ENCODE measurements at regions not wholly inside any gene's neighbourhood (a gene's known extent, or its start where the extent isn't known, plus 50 kb on each side); places are given as distances from the start of the nearest gene placed in this dataset.

- Histone ChIP-seq H3K9me3 (ENCODE audit: control insufficient read depth, insufficient read depth, low read length) (no peaks in the 10 kb centered on the region), H3K9ac (ENCODE audit: low read depth, low read length) (no peak overlapping the region), H3K4me1 (ENCODE audit: control insufficient read depth, insufficient read depth, low read length) (peaks cover 12% of the 10 kb centered on the region), H3K27me3 (ENCODE audit: control insufficient read depth, insufficient read depth, low read length) (peaks cover 15% of the 10 kb centered on the region), H3K27ac (ENCODE audit: low read depth, low read length) (peak overlapping the region; percentile 91), H3K36me3 (ENCODE audit: control insufficient read depth, insufficient read depth, low read length) (no peaks in the 10 kb centered on the region), H3K4me3 (ENCODE audit: low read depth, low read length) (no peak overlapping the region)
Observed at GRCh38 chr20:46814366-46815232, 80.0 kb upstream of the EYA2 start.

DNA sequence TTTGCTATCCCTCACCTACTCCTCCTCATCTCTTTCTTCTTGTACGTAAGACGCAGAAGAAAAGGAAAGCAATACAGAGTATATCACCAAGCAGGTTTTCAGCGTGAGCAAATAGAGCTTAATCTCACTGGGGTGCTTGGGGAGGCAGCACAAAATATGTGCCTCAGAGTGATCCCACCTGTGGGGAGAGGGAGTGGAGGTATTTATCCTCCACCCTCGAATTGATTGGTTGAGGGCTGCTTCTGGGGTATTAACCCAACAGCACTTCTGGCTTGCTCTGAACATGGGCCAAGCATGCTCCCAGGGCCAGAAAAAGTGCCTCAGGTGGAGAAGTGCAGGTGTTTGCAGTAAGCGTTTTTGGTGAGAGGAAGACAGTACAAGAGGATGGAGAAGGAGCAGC, 78.5 kb upstream of the EYA2 start:
- Histone ChIP-seq H3K27ac (ENCODE audit: low read depth, low read length) (no peak overlapping the region), H3K4me3 (ENCODE audit: low read depth, low read length) (no peak overlapping the region), H3K27me3 (ENCODE audit: control insufficient read depth, insufficient read depth, low read length) (peaks cover 10% of the 10 kb centered on the region), H3K9ac (ENCODE audit: low read depth, low read length) (no peak overlapping the region), H3K4me1 (ENCODE audit: control insufficient read depth, insufficient read depth, low read length) (peaks cover 12% of the 10 kb centered on the region), H3K9me3 (ENCODE audit: control insufficient read depth, insufficient read depth, low read length) (no peaks in the 10 kb centered on the region), H3K36me3 (ENCODE audit: control insufficient read depth, insufficient read depth, low read length) (no peaks in the 10 kb centered on the region)

DNA sequence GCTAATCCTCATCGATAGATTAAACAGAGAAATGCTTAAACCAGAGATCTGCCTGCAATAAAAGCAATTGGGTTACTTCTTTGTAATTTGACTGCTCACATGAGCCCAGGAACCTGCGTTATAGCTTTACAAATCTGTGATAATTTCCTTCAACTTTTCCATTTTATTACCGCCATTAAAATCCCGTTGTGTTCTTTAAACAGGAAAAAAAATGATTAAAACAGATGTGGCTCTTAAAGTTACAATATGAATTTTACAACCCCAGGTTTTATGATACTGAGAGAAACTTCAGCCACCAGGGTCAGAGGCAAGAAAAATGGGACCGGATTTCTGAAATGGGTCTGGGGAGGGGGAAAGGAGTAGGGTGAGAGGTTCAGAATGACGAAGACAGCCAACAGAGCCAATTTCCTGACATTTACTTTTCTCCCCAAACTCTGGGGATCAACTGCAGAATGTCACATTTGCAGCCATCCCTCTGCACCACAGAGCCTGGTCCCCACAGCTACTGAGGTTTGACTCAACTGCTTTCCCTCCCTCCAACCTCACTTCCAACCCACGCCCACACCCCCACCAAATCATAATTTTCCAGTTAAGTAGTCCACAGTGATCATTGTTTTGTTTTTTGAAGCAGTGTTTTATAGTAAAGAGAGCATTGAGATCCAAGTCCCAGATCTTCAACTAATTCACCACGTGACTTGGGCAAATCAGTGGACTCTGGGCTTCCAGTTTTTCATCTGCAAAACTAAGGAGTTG, 77.6 kb upstream of the EYA2 start:
- H3K27me3 ChIP-seq (ENCODE audit: control insufficient read depth, insufficient read depth, low read length) = peaks cover 3% of the 10 kb centered on the region
- H3K9ac ChIP-seq (ENCODE audit: low read depth, low read length) = no peak overlapping the region
- H3K4me3 ChIP-seq (ENCODE audit: low read depth, low read length) = no peak overlapping the region
- H3K4me1 ChIP-seq (ENCODE audit: control insufficient read depth, insufficient read depth, low read length) = peaks cover 12% of the 10 kb centered on the region
- no peak overlapping the region for H3K27ac ChIP-seq (ENCODE audit: low read depth, low read length)
- no peaks in the 10 kb centered on the region for H3K36me3 ChIP-seq (ENCODE audit: control insufficient read depth, insufficient read depth, low read length)
- H3K9me3 ChIP-seq (ENCODE audit: control insufficient read depth, insufficient read depth, low read length) = no peaks in the 10 kb centered on the region

DNA sequence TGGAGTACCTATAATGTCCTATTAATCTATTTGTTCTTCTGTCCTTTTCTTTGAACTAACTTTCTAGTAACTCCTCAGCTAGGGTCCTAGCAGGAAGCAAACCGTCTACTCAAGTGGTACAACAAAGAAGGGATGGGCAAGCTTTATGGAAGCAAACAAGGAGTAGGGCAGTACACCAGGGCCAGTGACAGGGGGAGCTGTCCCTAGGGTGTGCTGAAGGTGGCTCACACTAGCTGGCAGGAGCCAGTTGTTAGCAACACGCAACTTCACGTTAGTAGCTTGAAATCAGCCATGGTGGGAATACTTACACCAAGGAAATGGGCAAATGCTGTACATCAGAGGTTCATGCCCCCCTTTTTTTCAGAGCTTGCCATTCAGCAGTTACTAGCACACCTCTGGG, 74.0 kb upstream of the EYA2 start:
- Histone ChIP-seq H3K36me3 (ENCODE audit: control insufficient read depth, insufficient read depth, low read length) (no peaks in the 10 kb centered on the region), H3K4me3 (ENCODE audit: low read depth, low read length) (no peak overlapping the region), H3K27me3 (ENCODE audit: control insufficient read depth, insufficient read depth, low read length) (no peaks in the 10 kb centered on the region), H3K9me3 (ENCODE audit: control insufficient read depth, insufficient read depth, low read length) (no peaks in the 10 kb centered on the region), H3K4me1 (ENCODE audit: control insufficient read depth, insufficient read depth, low read length) (peaks cover 4% of the 10 kb centered on the region; the same call in 1 of the 2 replicates), H3K9ac (ENCODE audit: low read depth, low read length) (no peak overlapping the region), H3K27ac (ENCODE audit: low read depth, low read length) (no peak overlapping the region)

GRCh38 chr20:46823271-46823751, 71.3 kb upstream of the EYA2 start:
- no peaks in the 10 kb centered on the region for H3K4me1 ChIP-seq (ENCODE audit: control insufficient read depth, insufficient read depth, low read length)
- H3K27ac ChIP-seq (ENCODE audit: low read depth, low read length) = no peak overlapping the region
- no peaks in the 10 kb centered on the region for H3K9me3 ChIP-seq (ENCODE audit: control insufficient read depth, insufficient read depth, low read length)

GRCh38 chr20:46823753-46824152, 70.9 kb upstream of the EYA2 start:
- no peaks in the 10 kb centered on the region for H3K9me3 ChIP-seq (ENCODE audit: control insufficient read depth, insufficient read depth, low read length)
- no peak overlapping the region for H3K9ac ChIP-seq (ENCODE audit: low read depth, low read length)
- no peaks in the 10 kb centered on the region for H3K36me3 ChIP-seq (ENCODE audit: control insufficient read depth, insufficient read depth, low read length)
- H3K27me3 ChIP-seq (ENCODE audit: control insufficient read depth, insufficient read depth, low read length) = no peaks in the 10 kb centered on the region
- H3K4me3 ChIP-seq (ENCODE audit: low read depth, low read length) = no peak overlapping the region
- H3K27ac ChIP-seq (ENCODE audit: low read depth, low read length) = no peak overlapping the region
- H3K4me1 ChIP-seq (ENCODE audit: control insufficient read depth, insufficient read depth, low read length) = no peaks in the 10 kb centered on the region

More at GRCh38 chr20:46823271-46823751, 71.3 kb upstream of the EYA2 start:
- Histone ChIP-seq H3K36me3 (ENCODE audit: control insufficient read depth, insufficient read depth, low read length) (no peaks in the 10 kb centered on the region), H3K9ac (ENCODE audit: low read depth, low read length) (no peak overlapping the region), H3K27me3 (ENCODE audit: control insufficient read depth, insufficient read depth, low read length) (no peaks in the 10 kb centered on the region), H3K4me3 (ENCODE audit: low read depth, low read length) (no peak overlapping the region)

- H3K4me1 ChIP-seq (ENCODE audit: control insufficient read depth, insufficient read depth, low read length) = no peaks in the 10 kb centered on the region
- no peaks in the 10 kb centered on the region for H3K9me3 ChIP-seq (ENCODE audit: control insufficient read depth, insufficient read depth, low read length)
- no peaks in the 10 kb centered on the region for H3K27me3 ChIP-seq (ENCODE audit: control insufficient read depth, insufficient read depth, low read length)
- no peak overlapping the region for H3K27ac ChIP-seq (ENCODE audit: low read depth, low read length)
- H3K9ac ChIP-seq (ENCODE audit: low read depth, low read length) = no peak overlapping the region
- H3K36me3 ChIP-seq (ENCODE audit: control insufficient read depth, insufficient read depth, low read length) = no peaks in the 10 kb centered on the region
- no peak overlapping the region for H3K4me3 ChIP-seq (ENCODE audit: low read depth, low read length)
Observed at GRCh38 chr20:46826343-46826984, 68.2 kb upstream of the EYA2 start.

- Histone ChIP-seq H3K36me3 (ENCODE audit: control insufficient read depth, insufficient read depth, low read length) (no peaks in the 10 kb centered on the region), H3K4me3 (ENCODE audit: low read depth, low read length) (no peak overlapping the region), H3K9me3 (ENCODE audit: control insufficient read depth, insufficient read depth, low read length) (no peaks in the 10 kb centered on the region), H3K27me3 (ENCODE audit: control insufficient read depth, insufficient read depth, low read length) (no peaks in the 10 kb centered on the region), H3K27ac (ENCODE audit: low read depth, low read length) (no peak overlapping the region), H3K4me1 (ENCODE audit: control insufficient read depth, insufficient read depth, low read length) (no peaks in the 10 kb centered on the region), H3K9ac (ENCODE audit: low read depth, low read length) (no peak overlapping the region)
Observed at GRCh38 chr20:46827718-46828458, 66.8 kb upstream of the EYA2 start.

DNA sequence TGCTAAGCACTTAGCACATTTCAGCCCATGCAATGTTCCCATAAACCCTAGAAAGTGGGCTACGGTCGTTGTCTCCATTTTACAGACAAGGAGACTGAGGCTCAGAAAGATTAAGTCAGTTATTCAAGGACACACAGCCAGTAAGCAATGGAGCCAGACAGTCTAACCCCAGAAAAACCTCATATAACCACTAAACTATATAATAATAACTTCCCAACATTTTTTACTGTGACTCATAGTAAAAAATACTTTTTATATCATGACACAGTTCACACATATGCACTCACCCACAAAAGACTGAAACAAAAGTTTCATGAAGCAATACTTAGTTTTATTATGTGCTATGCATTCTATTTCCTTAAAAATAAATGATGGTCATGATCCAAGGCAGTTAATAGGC, 66.2 kb upstream of the EYA2 start:
- no peak overlapping the region for H3K9ac ChIP-seq (ENCODE audit: low read depth, low read length)
- no peaks in the 10 kb centered on the region for H3K9me3 ChIP-seq (ENCODE audit: control insufficient read depth, insufficient read depth, low read length)
- H3K27ac ChIP-seq (ENCODE audit: low read depth, low read length) = no peak overlapping the region
- no peaks in the 10 kb centered on the region for H3K27me3 ChIP-seq (ENCODE audit: control insufficient read depth, insufficient read depth, low read length)
- H3K4me1 ChIP-seq (ENCODE audit: control insufficient read depth, insufficient read depth, low read length) = no peaks in the 10 kb centered on the region
- H3K4me3 ChIP-seq (ENCODE audit: low read depth, low read length) = no peak overlapping the region
- no peaks in the 10 kb centered on the region for H3K36me3 ChIP-seq (ENCODE audit: control insufficient read depth, insufficient read depth, low read length)

GRCh38 chr20:46830886-46831632, 63.6 kb upstream of the EYA2 start:
- Histone ChIP-seq H3K9me3 (ENCODE audit: control insufficient read depth, insufficient read depth, low read length) (no peaks in the 10 kb centered on the region), H3K27ac (ENCODE audit: low read depth, low read length) (no peak overlapping the region), H3K36me3 (ENCODE audit: control insufficient read depth, insufficient read depth, low read length) (no peaks in the 10 kb centered on the region), H3K4me3 (ENCODE audit: low read depth, low read length) (no peak overlapping the region), H3K9ac (ENCODE audit: low read depth, low read length) (no peak overlapping the region), H3K27me3 (ENCODE audit: control insufficient read depth, insufficient read depth, low read length) (no peaks in the 10 kb centered on the region), H3K4me1 (ENCODE audit: control insufficient read depth, insufficient read depth, low read length) (no peaks in the 10 kb centered on the region)
